Thyroid gland (tissue), 4 donors: ENCODE measurements at regions not wholly inside any gene's neighbourhood (a gene's known extent, or its start where the extent isn't known, plus 50 kb on each side); places are given as distances from the start of the nearest gene placed in this dataset.

Experiments
- CTCF ChIP-seq, 6 experiments: fragments of 200-600 bp in 3 of 6; fragments of 450-650 bp in 3 of 6; sonication (generic) in 3 of 6; IDR thresholded peaks; one replicate each; pipeline ENCODE4 v1.5.1; 2016 to 2019; ENCODE audit warnings: antibody characterized with exemption in 6 of 6, mild to moderate bottlenecking in 2 of 6, inconsistent platforms in 1 of 6, moderate library complexity in 1 of 6
- POLR2A ChIP-seq, 2 donors: fragments of 450-650 bp; IDR thresholded peaks; one replicate each; pipeline ENCODE4 v1.6.1; 2017; ENCODE audit warnings: antibody characterized with exemption in 2 of 2, mild to moderate bottlenecking in 2 of 2, moderate library complexity in 1 of 2

GRCh38 chr4:79255793-79256192 is 70.1 kb downstream of the NAA11 start:
- TF ChIP-seq CTCF (IDR thresholded peaks at IDR 0.05), result no peak
- no peak for TF ChIP-seq POLR2A (IDR thresholded peaks at IDR 0.05)
